Neural progenitor cell (in vitro differentiated cells): ENCODE measurements at regions not wholly inside any gene's neighbourhood (a gene's known extent, or its start where the extent isn't known, plus 50 kb on each side); places are given as distances from the start of the nearest gene placed in this dataset.
A peak's percentile ranks its signal among the peaks of the same experiment; 100 is the strongest.

ENCODE experiments used
- CTCF ChIP-seq: fragments of 200-600 bp; sonication (generic); IDR thresholded peaks from 2 replicates; pipeline ENCODE4 v1.5.1; 2017; ENCODE audit warnings: antibody characterized with exemption, mild to moderate bottlenecking
- EZH2 ChIP-seq: fragments of 200-600 bp; sonication (generic); IDR thresholded peaks from 2 replicates; pipeline ENCODE4 v1.6.1; 2017; ENCODE audit warnings: antibody characterized with exemption, mild to moderate bottlenecking, moderate library complexity

DNA sequence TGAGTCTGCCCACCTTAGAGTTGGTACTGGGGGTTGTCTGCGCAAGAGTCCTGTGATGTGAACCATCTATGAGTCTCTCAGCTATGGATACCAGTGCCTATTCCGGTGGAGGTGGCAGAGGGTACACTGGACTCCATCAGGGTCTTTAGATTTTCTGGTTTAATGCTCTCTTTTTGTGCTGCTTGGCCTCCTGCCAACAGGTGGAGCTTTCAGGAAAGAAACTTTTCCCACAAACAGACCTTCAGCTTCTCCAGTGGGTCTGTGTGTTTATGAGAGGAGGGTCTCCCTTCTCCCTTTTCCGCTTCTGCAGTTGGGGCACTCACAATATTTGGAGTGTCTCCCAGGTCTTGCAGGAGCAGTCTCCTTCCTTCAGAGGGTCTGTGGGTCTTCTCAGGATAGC, 1721.9 kb upstream of the SLC39A10 start:
- TF ChIP-seq CTCF (peak; percentile 11), EZH2 (no peak)
